NB4 (cell line): ENCODE measurements at regions not wholly inside any gene's neighbourhood (a gene's known extent, or its start where the extent isn't known, plus 50 kb on each side); places are given as distances from the start of the nearest gene placed in this dataset.

Experiments used
- DNase-seq: peaks from one replicate; pipeline ENCODE4 v3.0.0; 2010; ENCODE audit warnings: low read depth
- H3K4me3 ChIP-seq: one replicate; pipeline ENCODE4 v1.5.1; 2011; ENCODE audit warnings: mild to moderate bottlenecking, low read depth, low read length, moderate library complexity
- MYC ChIP-seq: IDR thresholded peaks from 2 replicates; pipeline ENCODE4 v1.6.1; 2011; ENCODE audit warnings: low read depth, low read length
- POLR2A ChIP-seq: IDR thresholded peaks from 2 replicates; pipeline ENCODE4 v1.6.1; 2011; ENCODE audit warnings: mild to moderate bottlenecking; ENCODE audit not compliant: insufficient read length; ENCODE audit errors: extremely low read depth
- TF ChIP-seq, protein P1 (sequence below): IDR thresholded peaks from one replicate; pipeline ENCODE4 v1.5.1; 2012; ENCODE audit warnings: low read depth, low read length
- TF ChIP-seq, protein P2 (sequence below): IDR thresholded peaks from 2 replicates; pipeline ENCODE4 v1.6.1; 2011; ENCODE audit warnings: low read depth, low read length

DNA sequence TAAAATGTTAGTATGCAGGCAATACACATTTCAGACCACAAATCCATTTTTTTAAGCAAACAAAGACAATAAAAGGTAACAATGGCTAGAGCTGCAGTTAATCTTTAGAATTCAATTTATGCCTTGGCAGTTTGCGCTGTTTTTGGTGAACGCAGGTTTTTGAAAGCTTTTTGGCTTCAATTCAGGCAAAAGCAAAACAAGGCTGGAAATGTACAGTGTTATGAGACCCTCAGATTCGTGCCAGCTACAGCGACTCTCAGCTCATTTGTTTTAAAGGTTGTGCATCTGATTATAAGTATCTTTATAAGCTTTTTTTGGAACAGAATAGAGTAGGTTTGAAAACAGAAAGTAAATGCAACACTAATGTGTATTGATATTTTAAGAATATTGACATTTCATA is 63.6 kb upstream of the SOX1 start:
- H3K4me3 ChIP-seq: no peak overlapping the region
- TF ChIP-seq, protein P1, sequence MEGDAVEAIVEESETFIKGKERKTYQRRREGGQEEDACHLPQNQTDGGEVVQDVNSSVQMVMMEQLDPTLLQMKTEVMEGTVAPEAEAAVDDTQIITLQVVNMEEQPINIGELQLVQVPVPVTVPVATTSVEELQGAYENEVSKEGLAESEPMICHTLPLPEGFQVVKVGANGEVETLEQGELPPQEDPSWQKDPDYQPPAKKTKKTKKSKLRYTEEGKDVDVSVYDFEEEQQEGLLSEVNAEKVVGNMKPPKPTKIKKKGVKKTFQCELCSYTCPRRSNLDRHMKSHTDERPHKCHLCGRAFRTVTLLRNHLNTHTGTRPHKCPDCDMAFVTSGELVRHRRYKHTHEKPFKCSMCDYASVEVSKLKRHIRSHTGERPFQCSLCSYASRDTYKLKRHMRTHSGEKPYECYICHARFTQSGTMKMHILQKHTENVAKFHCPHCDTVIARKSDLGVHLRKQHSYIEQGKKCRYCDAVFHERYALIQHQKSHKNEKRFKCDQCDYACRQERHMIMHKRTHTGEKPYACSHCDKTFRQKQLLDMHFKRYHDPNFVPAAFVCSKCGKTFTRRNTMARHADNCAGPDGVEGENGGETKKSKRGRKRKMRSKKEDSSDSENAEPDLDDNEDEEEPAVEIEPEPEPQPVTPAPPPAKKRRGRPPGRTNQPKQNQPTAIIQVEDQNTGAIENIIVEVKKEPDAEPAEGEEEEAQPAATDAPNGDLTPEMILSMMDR: no peak
- no peak for TF ChIP-seq MYC
- TF ChIP-seq POLR2A: no peak
- TF ChIP-seq, protein P2, sequence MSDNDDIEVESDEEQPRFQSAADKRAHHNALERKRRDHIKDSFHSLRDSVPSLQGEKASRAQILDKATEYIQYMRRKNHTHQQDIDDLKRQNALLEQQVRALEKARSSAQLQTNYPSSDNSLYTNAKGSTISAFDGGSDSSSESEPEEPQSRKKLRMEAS: no peak
- no peak for DNase-seq

DNA sequence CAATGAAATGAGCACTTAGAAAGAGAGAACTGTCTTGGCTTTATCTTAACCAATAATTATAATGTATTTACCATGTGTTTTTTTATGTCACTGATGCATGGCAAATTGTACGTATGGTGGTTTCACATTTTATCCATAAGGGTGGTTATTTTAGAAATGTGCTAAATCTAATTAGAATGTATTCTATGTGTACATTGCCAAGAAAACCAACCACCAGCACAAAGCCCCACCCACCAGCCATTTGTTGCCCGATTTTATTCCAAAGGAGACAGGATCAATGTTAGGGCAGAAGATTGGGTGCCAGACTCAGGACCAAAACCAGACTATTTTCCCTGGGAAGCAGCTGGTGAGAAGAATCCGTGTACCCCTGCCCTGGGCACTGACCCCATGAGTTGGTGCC is 63.0 kb upstream of the SOX1 start:
- no peak for DNase-seq
- TF ChIP-seq POLR2A (no peak), MYC (no peak)
- TF ChIP-seq, protein P2: no peak
- TF ChIP-seq, protein P1: no peak
- H3K4me3 ChIP-seq: no peak overlapping the region

DNA sequence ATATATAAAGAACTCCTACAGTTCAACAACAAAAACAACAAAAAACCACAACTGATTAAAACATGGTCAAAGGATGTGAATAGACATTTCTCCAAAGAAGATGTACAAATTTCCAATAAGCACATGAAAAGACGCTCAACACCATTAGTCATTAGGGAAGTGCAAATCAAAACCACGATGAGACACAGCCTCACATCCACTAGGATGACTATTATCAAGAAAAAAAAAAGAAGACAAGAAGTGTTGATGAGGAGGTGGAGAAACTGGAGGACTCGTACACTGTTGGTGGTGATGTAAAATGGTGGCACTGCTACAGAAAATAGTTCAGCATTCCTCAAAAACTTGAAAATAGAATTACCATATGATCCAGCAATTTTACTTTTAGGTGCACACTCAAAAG is 61.0 kb upstream of the SOX1 start:
- TF ChIP-seq, protein P1: no peak
- TF ChIP-seq POLR2A: no peak
- TF ChIP-seq, protein P2: no peak
- no peak for TF ChIP-seq MYC
- H3K4me3 ChIP-seq: no peak overlapping the region
- no peak for DNase-seq

DNA sequence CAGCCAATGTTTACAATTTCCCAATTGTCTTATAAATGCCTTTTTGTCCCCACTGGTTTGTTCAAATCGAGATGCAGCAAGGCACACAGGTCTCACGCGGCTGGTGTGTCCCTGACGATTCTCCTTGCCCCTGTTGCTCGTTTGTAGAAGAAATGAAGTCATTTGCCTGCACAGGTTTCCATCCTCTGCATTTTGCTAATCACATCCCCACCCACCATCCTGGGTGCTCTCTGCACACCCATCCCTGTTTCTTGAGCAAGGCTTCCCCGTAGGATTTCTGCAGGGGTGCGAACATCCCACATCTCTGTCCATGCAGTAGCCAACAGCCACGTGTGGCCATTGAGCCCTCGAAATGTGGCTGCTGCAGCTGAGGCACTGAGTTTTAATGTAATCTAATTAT is 59.8 kb upstream of the SOX1 start:
- H3K4me3 ChIP-seq: no peak overlapping the region
- no peak for DNase-seq
- TF ChIP-seq, protein P2: no peak
- TF ChIP-seq, protein P1: no peak
- TF ChIP-seq POLR2A (no peak), MYC (no peak)

DNA sequence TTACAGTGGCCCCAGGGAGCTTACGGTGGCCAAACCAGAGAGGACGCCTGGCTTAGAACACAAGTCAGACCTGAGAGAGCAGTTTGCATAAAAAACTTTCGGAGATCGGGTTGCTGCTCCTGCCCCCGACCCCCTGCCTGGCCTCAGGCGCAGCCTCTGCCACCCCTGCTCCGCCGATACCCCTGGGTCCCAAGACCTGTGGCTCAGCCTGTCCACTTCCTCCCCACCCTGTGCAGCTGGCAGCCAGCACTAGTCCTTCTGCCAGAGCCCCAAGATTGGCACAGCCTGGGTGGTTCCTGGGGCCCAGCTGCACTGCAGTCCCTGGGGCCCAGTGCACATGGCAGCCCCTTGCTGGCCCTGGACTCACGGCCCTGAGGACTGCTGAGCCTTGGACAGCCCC is 56.2 kb upstream of the SOX1 start:
- TF ChIP-seq, protein P1: no peak
- TF ChIP-seq, protein P2: no peak
- TF ChIP-seq MYC (no peak), POLR2A (no peak)
- no peak overlapping the region for H3K4me3 ChIP-seq
- DNase-seq: no peak

DNA sequence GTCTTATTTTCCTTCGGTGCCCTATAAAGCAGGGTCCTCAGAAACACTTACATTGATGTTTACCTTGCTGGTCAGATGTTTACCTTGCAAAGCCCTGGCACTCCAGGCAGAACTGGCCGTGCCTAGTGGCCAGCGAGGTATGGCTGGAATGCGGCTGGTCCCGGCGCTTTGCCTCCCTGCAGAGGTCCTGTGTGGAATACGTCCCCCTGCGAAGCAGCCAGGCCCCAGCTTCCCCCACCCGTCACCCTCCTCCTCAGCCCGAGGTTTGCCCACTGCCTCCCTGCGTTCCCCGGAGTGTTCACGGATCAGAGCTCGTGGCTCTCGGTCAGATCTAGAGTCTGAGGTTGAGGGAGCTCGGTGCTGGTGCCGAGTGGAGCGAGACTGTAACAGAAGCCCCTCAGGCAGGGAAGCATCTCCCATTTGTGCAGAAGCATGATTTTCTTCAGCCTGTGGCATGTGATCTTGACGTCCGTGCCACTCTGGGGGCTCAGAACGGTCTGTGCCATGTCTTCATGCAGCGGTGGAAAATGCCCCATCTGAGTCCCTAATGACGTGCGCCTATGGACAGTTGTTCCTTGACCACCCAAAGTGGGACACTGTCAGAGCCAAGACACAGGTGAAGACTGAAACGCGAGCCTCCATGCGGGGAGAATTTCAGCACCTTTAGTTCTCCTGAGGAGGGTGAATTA is 54.8 kb upstream of the SOX1 start:
- TF ChIP-seq, protein P2: no peak
- TF ChIP-seq, protein P1: no peak
- no peak for TF ChIP-seq MYC
- no peak for TF ChIP-seq POLR2A

More for the DNA sequence above, 54.8 kb upstream of the SOX1 start:
- no peak for DNase-seq
- no peak overlapping the region for H3K4me3 ChIP-seq
